PC-9 (cell line): ENCODE measurements at regions not wholly inside any gene's neighbourhood (a gene's known extent, or its start where the extent isn't known, plus 50 kb on each side); places are given as distances from the start of the nearest gene placed in this dataset.
A peak's percentile ranks its signal among the peaks of the same experiment; 100 is the strongest.

Source experiments
- BruUV-seq: library from RNA; stranded (reverse); fragments of 400-500 nt; replicated peaks from 2 replicates; lab custom pipeline; 2021; lab: Mats Ljungman, UMichigan
- CTCF ChIA-PET: fragments of 300-600 bp; sonication (Branson Sonifier 250); formaldehyde crosslinking; loops from one replicate; lab custom pipeline; 2022; ENCODE audit warnings: antibody characterized with exemption; lab: Charles Lee
- POLR2A ChIA-PET: fragments of 300-600 bp; sonication (Branson Sonifier 250); formaldehyde crosslinking; loops from one replicate; lab custom pipeline; 2022; ENCODE audit warnings: antibody characterized with exemption; ENCODE audit not compliant: unreplicated experiment; lab: Charles Lee
- DNase-seq, 2 experiments: peaks; one replicate each; pipeline versions ENCODE4 v3.0.0 to v3.0.0-alpha.2; 2015 to 2022; ENCODE audit warnings: mixed read lengths in 1 of 2
- H2AFZ ChIP-seq: fragments of 200-600 bp; sonication (generic); 2 replicates; pipeline ENCODE4 v1.8.1; 2017; ENCODE audit warnings: antibody characterized with exemption
- H3F3A ChIP-seq: fragments of 200-600 bp; sonication (generic); 2 replicates; pipeline ENCODE4 v1.8.1; 2017; ENCODE audit warnings: antibody characterized with exemption, mild to moderate bottlenecking, low read depth; ENCODE audit not compliant: insufficient read depth
- H3K27ac ChIP-seq: fragments of 200-600 bp; sonication (generic); 2 replicates; pipeline ENCODE4 v1.6.1; 2016; ENCODE audit warnings: mixed run types
- H3K27me3 ChIP-seq: fragments of 200-600 bp; sonication (generic); 2 replicates; pipeline ENCODE4 v1.6.1; 2016; ENCODE audit warnings: low read depth, mixed run types; ENCODE audit not compliant: insufficient read depth
- H3K36me3 ChIP-seq: fragments of 200-600 bp; sonication (generic); 2 replicates; pipeline ENCODE4 v1.6.1; 2016; ENCODE audit warnings: low read depth, mixed run types
- H3K4me1 ChIP-seq: fragments of 200-600 bp; sonication (generic); replicated peaks from 2 replicates; pipeline ENCODE4 v1.6.1; 2016; ENCODE audit warnings: mixed run types; ENCODE audit not compliant: insufficient read depth
- H3K4me2 ChIP-seq: fragments of 200-600 bp; sonication (generic); 2 replicates; pipeline ENCODE4 v1.6.1; 2017; ENCODE audit warnings: mixed run types
- H3K4me3 ChIP-seq: fragments of 200-600 bp; sonication (generic); 2 replicates; pipeline ENCODE4 v1.6.1; 2016; ENCODE audit warnings: mixed run types
- H3K79me2 ChIP-seq: fragments of 200-600 bp; sonication (generic); 2 replicates; pipeline ENCODE4 v1.6.1; 2017; ENCODE audit warnings: low read depth, mixed run types
- H3K9me2 ChIP-seq: fragments of 200-600 bp; sonication (generic); 2 replicates; pipeline ENCODE4 v1.8.1; 2017; ENCODE audit warnings: mild to moderate bottlenecking; ENCODE audit not compliant: insufficient read depth
- H3K9me3 ChIP-seq: fragments of 200-600 bp; sonication (generic); 2 replicates; pipeline ENCODE4 v1.8.1; 2016; ENCODE audit warnings: low read depth; ENCODE audit not compliant: insufficient read depth
- H4K20me1 ChIP-seq: fragments of 200-600 bp; sonication (generic); 2 replicates; pipeline ENCODE4 v1.8.1; 2017; ENCODE audit not compliant: insufficient read depth
- EZH2 ChIP-seq: fragments of 200-600 bp; sonication (generic); IDR thresholded peaks from 2 replicates; pipeline ENCODE4 v1.8.0; 2017; ENCODE audit warnings: antibody characterized with exemption, low read depth
- intact Hi-C: fragments of 100-400 bp; cut with micrococcal nuclease; formaldehyde crosslinking; loops from one replicate; pipeline ENCODE4 v1.10.0; 2022; ENCODE audit not compliant: unreplicated experiment
- TF ChIP-seq, protein P1 (sequence below): fragments of 200-600 bp; sonication (generic); conservative IDR thresholded peaks from 2 replicates; pipeline ENCODE4 v1.6.1; 2017; ENCODE audit warnings: mixed run types, antibody characterized with exemption, mild to moderate bottlenecking, moderate library complexity

DNA sequence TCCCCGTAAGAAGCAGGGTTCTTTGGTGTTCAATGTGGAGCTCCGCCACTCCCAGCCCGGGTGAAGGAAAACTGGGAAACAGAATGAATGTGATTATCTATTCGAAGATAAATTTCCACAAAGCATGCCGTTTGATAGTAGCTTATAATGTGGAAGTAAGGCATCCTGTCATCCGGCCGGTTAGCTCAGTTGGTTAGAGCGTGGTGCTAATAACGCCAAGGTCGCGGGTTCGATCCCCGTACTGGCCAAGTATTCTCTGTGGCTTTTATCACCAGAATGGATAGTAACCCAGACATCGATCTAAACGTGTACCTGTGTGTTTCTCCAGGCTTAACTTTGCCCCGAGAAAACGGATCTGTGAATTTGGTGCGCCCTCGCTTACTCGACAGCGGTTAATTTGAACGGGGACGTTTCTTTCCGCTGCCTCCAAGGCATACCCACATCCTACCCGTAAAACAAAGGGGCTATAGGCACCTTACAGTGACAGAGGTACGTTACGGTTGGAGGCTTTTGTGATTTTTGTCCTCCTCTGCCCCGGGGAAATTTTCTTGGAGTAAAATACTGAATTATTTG lies 215.2 kb upstream of the ZNF184 start:
- peak; percentile 82 to 84 for DNase-seq
- Histone ChIP-seq H3K27ac (peak overlapping the region; percentile 6; the same call in 1 of the 2 replicates), H3K36me3 (no peaks in the 10 kb centered on the region), H3K4me3 (peak overlapping the region; percentile 61), H3K9me3 (no peaks in the 10 kb centered on the region), H3K27me3 (no peaks in the 10 kb centered on the region), H3K79me2 (no peaks in the 10 kb centered on the region), H3F3A (peaks cover 41% of the 10 kb centered on the region), H4K20me1 (no peaks in the 10 kb centered on the region), H2AFZ (peak overlapping the region; percentile 81), H3K9me2 (no peaks in the 10 kb centered on the region), H3K4me1 (peaks cover 6% of the 10 kb centered on the region; the same call in 1 of the 2 replicates), H3K4me2 (peak overlapping the region; percentile 69)
- ChIA-PET CTCF (interaction anchor here (0.6 to 2.1 kb wide), 4 partner anchors 15 to 473 kb away, joined by 3 to 9 read pairs (median 4); no protein-coding TSS in a partner anchor), POLR2A (interaction anchor here (0.6 to 1.0 kb wide), 5 partner anchors 107 to 541 kb away, joined by 3 to 4 read pairs (median 3); a partner anchor contains a TSS)
- BruUV-seq, result no TSS peak
- intact Hi-C loops, result loop anchor here (1.0 to 10.0 kb wide), 7 partner anchors 64 to 473 kb away; no protein-coding TSS in a partner anchor
- TF ChIP-seq, protein P1, sequence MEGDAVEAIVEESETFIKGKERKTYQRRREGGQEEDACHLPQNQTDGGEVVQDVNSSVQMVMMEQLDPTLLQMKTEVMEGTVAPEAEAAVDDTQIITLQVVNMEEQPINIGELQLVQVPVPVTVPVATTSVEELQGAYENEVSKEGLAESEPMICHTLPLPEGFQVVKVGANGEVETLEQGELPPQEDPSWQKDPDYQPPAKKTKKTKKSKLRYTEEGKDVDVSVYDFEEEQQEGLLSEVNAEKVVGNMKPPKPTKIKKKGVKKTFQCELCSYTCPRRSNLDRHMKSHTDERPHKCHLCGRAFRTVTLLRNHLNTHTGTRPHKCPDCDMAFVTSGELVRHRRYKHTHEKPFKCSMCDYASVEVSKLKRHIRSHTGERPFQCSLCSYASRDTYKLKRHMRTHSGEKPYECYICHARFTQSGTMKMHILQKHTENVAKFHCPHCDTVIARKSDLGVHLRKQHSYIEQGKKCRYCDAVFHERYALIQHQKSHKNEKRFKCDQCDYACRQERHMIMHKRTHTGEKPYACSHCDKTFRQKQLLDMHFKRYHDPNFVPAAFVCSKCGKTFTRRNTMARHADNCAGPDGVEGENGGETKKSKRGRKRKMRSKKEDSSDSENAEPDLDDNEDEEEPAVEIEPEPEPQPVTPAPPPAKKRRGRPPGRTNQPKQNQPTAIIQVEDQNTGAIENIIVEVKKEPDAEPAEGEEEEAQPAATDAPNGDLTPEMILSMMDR, result no peak
- TF ChIP-seq EZH2, result no peak

DNA sequence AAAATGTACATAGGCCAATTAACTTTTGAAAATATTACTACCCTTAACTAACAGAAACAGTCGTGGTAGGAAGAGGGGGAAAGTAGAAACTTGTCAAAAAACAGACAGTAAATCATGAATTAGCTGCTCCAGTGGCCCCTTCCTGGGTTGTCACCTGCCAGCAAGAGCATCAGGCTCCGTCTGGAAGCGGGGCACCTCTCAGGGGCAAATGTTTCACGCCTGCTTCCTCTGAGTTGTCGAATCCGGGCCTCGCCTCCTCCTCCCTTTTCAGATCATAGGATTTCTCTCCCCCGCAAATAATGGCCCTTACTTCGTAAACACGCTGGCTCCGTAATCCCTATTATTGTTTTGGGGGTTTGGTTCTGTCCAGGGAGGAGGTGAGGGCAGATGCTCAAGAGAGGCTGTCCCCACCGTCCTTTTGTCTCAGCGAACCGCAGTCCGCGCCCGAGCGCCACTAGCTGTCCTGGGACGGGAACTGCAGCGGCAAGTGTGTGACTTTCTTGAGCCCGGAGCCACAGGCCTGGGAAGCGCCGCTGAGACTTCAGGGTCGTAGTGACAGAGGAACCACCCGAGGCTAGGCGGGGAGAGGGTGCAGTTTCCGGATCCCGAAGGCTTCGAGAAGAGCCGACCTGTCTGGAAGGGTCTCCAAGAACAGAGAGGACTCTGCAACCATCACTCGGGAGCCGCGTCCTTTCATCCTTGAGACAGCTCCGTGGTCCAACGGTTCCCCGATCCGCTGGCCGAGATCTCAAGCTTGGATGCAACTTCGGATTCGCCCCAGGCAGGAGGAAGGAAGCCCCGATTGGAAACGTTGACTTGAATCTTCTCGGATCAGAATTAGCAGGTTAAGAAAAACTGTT lies 214.5 kb upstream of the ZNF184 start:
- TF ChIP-seq, protein P1, result peak; percentile 73; the same call in 1 of the 2 replicates
- TF ChIP-seq EZH2, result no peak
- Histone ChIP-seq H3K27me3 (no peaks in the 10 kb centered on the region), H3K4me1 (peaks cover 6% of the 10 kb centered on the region; the same call in 1 of the 2 replicates), H2AFZ (peak overlapping the region; percentile 81), H3K9me2 (no peaks in the 10 kb centered on the region), H4K20me1 (no peaks in the 10 kb centered on the region), H3K4me2 (peak overlapping the region; percentile 69), H3K27ac (peak overlapping the region; percentile 6; the same call in 1 of the 2 replicates), H3K79me2 (no peaks in the 10 kb centered on the region), H3K4me3 (peak overlapping the region; percentile 61), H3K36me3 (no peaks in the 10 kb centered on the region), H3F3A (peaks cover 36% of the 10 kb centered on the region), H3K9me3 (no peaks in the 10 kb centered on the region)
- CTCF ChIA-PET, result interaction anchor here (0.6 to 2.1 kb wide), 6 partner anchors 16 to 473 kb away, joined by 3 to 9 read pairs (median 3); no protein-coding TSS in a partner anchor
- intact Hi-C loops, result loop anchor here (1.0 to 10.0 kb wide), 9 partner anchors 65 to 498 kb away; partner anchors contain the start of gene POM121L2
- BruUV-seq, result no TSS peak
- peak; percentile 69 to 87 for DNase-seq
- POLR2A ChIA-PET, result interaction anchor here (0.5 to 1.0 kb wide), 4 partner anchors 108 to 540 kb away, joined by 3 read pairs; a partner anchor contains a TSS

DNA sequence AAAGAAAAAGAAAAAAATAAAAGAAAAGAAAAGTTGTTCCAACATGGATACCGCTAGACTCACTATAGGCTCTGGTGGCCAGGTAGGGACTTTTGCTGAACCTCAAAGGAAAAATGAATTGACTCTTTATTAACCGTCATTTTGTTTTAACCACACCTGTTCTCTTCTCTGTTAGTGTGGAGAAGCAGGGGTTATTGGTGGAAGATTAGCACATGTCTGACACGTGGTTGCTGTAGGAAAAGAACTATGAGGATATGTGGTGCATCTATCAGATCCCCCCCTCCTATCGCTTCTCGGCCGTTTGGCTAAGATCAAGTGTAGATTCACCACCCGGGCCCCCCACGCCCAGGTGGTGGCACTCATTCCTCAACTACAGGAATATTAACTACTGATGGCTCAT lies 212.4 kb upstream of the ZNF184 start:
- no TSS peak for BruUV-seq
- no peaks in the 10 kb centered on the region for H3K36me3 ChIP-seq
- no peak overlapping the region for H3K4me3 ChIP-seq
- H3K4me2 ChIP-seq, result no peak overlapping the region
- H4K20me1 ChIP-seq, result no peaks in the 10 kb centered on the region
- CTCF ChIA-PET, result no interaction called here
- H3K27me3 ChIP-seq, result no peaks in the 10 kb centered on the region
- no peak overlapping the region for H2AFZ ChIP-seq
- no peaks in the 10 kb centered on the region; the same call in 1 of the 2 replicates for H3K9me3 ChIP-seq
- no peak for TF ChIP-seq EZH2
- TF ChIP-seq, protein P1, result no peak
- H3F3A ChIP-seq, result peaks cover 42% of the 10 kb centered on the region
- peaks cover 6% of the 10 kb centered on the region; the same call in 1 of the 2 replicates for H3K4me1 ChIP-seq
- no peak for DNase-seq
- no peak overlapping the region for H3K27ac ChIP-seq
- intact Hi-C loops, result loop anchor here (5.0 to 10.0 kb wide), 5 partner anchors 78 to 470 kb away; no protein-coding TSS in a partner anchor
- no peaks in the 10 kb centered on the region for H3K9me2 ChIP-seq
- H3K79me2 ChIP-seq, result no peaks in the 10 kb centered on the region
- POLR2A ChIA-PET, result interaction anchor here (0.6 kb wide), 1 partner anchor 1337 kb away, joined by 6 read pairs; no protein-coding TSS in a partner anchor
